Body of pancreas (tissue), 4 donors: ENCODE measurements at regions not wholly inside any gene's neighbourhood (a gene's known extent, or its start where the extent isn't known, plus 50 kb on each side); places are given as distances from the start of the nearest gene placed in this dataset.

Experiments
- CTCF ChIP-seq, 7 experiments: fragments of 450-650 bp in 4 of 7; fragments of 200-600 bp in 3 of 7; sonication (generic) in 3 of 7; IDR thresholded peaks; one replicate each; pipeline ENCODE4 v1.5.1; 2016 to 2019; ENCODE audit warnings: antibody characterized with exemption in 7 of 7
- POLR2A ChIP-seq, 3 donors: fragments of 450-650 bp; IDR thresholded peaks; one replicate each; pipeline ENCODE4 v1.6.1; 2016; ENCODE audit warnings: antibody characterized with exemption in 3 of 3, mild to moderate bottlenecking in 2 of 3

GRCh38 chr18:10119528-10119927, 205.7 kb downstream of the VAPA start:
- TF ChIP-seq CTCF (IDR thresholded peaks at IDR 0.05): no peak
- no peak for TF ChIP-seq POLR2A (IDR thresholded peaks at IDR 0.05)
